HG03108 (cell line): ENCODE measurements at regions not wholly inside any gene's neighbourhood (a gene's known extent, or its start where the extent isn't known, plus 50 kb on each side); places are given as distances from the start of the nearest gene placed in this dataset.
"Not testable (repeated sequence)": the region's sequence is repeated elsewhere in the genome, so short reads cannot be mapped to it uniquely, and the experiment has no call there.

ENCODE experiments used
- ATAC-seq: cut with Tn5 transposase; IDR thresholded peaks from one replicate; pipeline ENCODE4 v1.9.1; 2021; ENCODE audit warnings: moderate library complexity; ENCODE audit not compliant: unreplicated experiment

DNA sequence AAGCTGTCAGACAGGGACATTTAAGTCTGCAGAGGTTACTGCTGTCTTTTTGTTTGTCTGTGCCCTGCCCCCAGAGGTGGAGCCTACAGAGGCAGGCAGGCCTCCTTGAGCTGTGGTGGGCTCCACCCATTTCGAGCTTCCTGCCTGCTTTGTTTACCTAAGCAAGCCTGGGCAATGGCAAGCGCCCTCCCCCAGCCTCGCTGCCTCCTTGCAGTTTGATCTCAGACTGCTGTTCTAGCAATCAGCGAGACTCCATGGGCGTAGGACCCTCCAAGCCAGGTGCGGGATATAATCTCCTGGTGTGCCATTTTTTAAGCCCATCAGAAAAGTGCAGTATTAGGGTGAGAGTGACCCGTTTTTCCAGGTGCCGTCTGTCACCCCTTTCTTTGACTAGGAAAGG, 53.6 kb upstream of the EDA2R start:
- ATAC-seq: not testable (repeated sequence)
